Left hindlimb (tissue), 1 donor: ENCODE measurements at regions not wholly inside any gene's neighbourhood (a gene's known extent, or its start where the extent isn't known, plus 50 kb on each side); places are given as distances from the start of the nearest gene placed in this dataset.
"Not testable (repeated sequence)": the region's sequence is repeated elsewhere in the genome, so short reads cannot be mapped to it uniquely, and the experiment has no call there.

Source experiments
- DNase-seq: peaks from one replicate; pipeline ENCODE4 v3.0.0-alpha.2; 2018

DNA sequence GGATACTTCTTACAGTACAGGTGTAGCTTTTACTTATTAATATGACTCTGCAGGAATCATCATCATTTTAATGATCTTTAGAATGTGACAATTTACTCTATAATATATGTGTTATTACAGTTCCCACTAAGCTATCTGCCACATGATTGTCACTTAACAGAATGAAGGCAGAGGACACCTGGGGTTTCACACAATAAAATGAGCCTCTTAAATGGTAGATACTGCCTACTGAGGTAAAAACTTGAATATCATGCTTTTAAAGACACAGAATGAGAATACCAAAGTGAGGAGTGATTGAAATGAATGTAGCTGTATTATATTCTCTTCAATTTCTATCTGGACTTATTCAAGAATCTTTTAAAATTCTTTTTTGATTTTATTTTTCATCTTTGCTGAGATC is 1255.3 kb upstream of the LRRN3 start:
- DNase-seq = no peak

DNA sequence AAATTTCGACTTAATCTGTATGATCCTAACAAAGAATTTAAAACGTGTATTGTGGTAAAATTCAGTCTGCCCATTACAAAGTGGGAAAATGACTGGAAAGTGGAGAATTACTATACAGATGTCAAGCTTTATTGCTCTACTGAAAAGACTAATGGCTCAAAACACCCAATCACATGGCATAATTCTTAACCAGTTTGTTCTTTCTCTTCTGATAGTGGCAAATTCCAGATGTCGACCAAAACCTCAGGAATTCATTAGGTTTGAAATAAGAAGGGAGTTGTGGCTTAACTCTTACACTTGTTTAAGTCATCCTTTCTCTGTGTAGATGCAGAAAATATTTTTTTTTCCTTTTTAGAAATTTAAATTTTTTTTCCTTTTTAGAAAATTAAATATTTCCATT is 1254.9 kb upstream of the LRRN3 start:
- DNase-seq = no peak

DNA sequence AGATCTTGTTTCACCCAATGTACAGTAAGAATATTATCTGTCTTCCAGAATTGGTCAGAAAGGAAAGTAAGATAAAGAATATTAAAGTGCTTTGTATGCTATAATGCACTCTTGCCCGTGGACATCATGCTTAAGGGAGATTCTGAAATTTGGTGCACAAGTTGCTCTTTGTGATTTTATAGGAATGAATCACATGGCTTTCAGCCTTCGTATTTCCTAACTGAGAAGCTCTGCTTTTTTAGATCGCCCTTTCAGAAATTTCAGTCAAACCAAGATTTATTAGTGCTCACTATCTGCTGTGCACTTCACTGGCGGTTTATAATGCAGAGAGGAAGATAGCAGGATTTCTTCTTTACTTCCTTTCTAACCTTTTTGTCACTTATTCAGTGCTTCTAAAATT is 1248.5 kb upstream of the LRRN3 start:
- DNase-seq = no peak

DNA sequence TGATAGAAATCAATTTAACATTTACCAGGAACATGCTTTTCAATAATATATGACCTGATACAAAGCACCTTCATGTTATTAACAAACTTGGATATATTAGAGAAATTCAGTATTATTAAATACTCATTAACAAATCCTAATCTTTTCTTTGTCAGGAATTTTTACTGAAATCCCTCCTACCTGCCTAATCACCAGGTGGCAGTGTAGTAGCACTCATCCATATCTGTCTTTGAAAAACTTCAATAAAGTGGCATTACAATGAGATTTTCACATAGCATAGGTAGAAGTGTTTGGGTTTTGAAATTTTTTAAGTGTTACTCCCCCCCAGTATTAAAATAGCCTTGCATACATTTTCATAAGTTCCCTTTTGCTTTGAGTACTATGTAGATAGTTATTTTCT is 1246.6 kb upstream of the LRRN3 start:
- no peak for DNase-seq

DNA sequence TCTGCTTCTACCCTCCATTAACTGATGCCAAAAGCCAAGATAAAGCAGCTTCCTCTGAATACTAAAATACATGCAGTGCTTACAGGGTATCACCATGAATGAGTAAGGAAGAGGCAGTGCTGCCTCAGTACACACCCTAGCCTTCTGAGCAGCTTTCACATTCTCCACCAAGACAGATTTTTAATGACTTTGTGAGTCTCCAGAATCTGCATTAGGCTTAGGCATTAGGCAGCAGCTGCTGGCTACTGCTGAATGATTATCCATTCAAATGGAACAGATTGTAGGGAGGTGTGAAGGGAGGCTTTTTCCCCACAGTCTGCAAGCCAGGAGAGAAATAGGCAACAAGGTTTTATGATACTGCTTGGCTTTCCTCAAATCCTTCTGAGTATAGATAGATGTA is 1226.7 kb upstream of the LRRN3 start:
- no peak for DNase-seq

DNA sequence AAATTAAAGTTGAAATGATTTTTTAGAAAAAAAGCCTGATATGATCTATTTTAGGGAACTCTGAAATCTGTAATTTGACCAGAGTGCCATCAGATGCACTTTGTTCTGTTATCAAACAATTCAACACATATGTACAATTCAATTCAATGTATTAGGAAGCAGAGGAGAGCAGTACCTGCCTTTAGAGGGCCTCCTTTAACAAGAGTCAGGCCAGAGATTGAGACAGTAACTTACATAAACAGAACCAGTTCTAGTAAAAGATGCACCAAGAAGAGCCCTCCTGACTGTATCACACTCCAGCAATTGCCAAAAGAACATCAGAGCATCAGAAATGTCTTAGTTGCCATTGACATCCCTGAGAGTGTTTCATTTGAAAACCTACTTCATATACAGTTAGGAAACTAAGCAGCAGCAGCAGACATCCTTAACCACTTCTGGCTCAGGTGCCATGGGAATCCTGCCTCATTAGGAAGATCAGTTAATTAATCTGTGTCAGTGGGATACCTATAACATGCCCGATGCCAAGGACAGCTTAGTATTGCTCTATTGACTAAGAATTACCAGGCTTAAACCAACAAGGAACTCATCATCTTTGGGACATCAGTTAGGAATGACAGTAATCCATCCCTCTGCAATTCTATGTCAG is 1222.6 kb upstream of the LRRN3 start:
- no peak for DNase-seq

DNA sequence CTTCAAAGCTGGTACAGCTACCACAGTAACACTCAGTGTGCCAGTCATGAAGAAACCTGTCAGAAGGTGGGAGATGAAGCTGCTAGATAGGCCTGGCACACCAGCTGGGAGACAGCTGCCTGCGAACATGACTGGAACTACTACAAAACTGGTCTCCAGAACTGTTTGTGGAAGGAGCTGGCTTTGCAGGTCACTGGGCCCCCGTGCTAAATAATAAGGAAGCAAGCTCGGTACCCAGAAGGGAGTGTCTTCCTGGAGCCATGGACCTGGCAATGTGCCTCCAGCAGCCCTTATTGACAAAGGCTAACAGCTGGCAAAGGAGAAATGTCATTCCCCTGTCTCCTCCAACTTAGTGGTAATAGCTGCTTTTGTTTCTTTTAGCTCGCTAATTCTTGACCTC is 1217.6 kb upstream of the LRRN3 start:
- peak; percentile 22 for DNase-seq

DNA sequence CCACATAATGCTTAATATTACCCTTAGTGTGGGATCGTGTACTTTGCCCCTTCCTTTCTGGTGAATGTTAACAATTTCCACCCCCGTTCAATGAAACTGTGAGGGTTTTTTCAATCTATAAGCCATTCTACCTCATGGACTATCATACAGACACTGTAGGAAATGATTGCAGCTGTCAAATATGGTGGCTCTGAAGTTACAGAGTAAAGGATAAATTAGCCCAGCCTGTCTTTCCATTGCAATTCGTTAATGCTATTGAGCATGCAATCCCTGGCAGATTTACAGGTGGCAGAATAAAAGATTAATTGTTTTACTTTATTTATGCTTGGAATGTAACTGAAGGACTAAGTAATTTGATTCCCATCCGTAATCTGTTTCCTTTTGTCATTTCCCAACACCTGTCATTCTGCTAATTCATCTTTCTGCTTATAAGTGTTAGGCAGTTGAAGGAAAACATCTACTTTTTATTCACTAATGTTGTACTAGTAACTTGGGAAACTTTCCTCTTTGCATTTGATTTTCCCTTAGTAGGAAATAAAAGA is 1211.6 kb upstream of the LRRN3 start:
- no peak for DNase-seq

DNA sequence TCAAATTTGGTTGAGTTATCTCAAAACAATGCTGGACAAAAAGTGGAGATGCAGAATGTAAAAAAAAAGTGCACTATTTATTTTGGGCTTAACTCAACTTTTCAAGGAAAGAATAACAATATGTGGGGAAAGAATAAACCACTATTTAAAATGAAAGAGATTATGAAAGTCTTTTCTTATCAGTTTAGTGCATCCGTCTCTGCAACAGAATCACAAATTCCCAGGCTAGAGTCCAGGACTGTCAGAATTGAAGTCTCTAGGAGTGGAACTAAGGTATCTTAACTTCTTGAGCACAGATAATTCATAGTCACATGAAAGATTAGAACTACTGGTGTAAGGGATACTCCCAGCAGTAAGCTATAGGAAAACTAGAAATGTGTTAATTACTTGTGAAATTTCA is 1200.3 kb upstream of the LRRN3 start:
- no peak for DNase-seq

DNA sequence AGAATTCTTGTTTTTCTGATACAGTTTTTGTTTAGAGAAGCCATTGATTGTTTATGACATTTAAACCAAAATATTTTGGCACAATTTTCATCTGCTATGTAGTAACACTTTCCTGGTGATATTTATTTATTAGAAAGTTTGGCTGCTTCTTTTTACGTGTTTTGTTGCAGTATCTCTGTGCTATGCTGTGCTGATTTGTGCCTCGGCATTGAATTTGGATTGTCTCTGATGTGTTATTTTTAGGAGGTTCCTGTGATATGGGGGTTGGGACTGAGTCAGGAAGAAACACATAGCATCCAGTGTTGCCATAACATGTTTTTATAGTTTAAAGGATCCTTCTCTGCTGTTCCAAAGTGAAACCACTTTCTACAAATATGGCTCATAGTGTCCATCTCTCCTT is 1197.7 kb upstream of the LRRN3 start:
- no peak for DNase-seq

DNA sequence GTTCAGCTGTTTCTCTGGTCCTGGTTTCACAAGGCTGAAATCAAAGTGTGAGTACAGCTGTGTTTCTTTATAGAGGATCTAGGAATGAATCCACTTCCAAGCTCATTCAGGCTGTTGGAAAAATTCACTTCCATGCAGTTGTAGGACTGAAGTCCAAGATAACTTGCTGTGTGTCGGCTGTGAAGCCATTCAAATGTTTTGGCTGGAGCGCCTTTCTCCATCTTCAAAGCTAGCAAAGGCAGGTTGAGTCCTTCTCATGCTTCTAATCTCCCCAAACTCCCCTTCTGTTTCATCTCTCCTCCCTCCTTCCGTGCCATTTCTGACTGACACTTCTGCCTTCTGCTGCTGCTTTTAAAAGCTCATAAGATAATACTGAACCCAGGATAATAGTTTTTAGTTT is 1195.4 kb upstream of the LRRN3 start:
- DNase-seq = no peak

DNA sequence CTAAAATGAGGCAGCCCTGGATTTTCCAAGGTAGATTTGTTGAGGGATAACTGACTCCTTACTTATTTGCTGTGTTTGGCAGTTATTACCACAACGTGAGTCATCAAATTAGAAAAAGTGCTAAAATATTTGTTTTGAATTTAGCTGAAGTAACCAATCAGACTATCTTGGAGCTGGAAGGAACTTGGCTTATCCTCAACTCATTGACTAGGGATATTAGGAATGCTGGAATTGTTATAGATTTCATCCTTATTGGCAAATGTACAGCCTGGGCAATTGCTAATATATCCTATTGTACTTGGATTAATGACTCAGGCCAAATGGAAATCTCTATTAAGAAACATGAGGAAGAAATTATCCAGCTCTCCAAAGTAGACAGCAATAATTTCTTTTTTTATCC is 1189.0 kb upstream of the LRRN3 start:
- DNase-seq = no peak

DNA sequence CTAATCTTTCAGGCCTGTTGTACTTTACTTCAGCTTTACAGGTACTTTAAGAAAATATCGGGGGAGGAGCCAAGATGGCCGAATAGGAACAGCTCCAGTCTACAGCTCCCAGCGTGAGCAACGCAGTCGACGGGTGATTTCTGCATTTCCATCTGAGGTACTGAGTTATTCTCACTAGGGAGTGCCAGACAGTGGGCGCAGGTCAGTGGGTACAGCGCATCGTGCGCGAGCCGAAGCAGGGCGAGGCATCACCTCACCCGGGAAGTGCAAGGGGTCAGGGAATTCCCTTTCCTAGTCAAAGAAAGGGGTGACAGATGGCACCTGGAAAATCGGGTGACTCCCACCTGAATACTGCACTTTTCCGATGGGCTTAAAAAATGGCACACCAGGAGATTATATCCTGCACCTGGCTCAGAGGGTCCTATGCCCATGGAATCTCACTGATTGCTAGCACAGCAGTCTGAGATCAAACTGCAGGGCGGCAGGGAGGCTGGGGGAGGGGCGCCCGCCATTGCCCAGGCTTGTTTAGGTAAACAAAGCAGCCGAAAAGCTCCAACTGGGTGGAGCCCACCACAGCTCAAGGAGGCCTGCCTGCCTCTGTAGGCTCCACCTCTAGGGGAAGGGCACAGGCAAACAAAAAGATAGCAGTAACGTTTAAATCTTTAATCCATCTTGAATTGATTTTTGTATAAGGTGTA is 1185.4 kb upstream of the LRRN3 start:
- DNase-seq = not testable (repeated sequence)

DNA sequence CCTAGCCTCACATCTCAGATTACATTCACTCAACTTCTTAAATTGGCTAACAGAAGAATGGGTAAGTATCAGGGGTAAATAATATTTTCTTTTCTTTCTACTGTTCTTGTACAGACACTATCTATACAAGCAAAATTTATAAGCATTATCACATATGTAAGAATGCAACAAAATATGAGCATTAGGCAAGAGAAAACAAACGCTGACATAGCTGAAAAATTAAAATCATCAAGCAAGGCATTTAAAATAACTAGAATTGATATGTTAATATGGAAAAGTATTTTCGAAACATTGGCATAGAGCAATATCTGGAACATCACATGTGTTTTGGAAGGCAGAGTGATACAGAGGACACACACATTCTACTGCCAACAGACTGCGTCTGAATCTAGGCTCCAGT is 1175.3 kb upstream of the LRRN3 start:
- no peak for DNase-seq

DNA sequence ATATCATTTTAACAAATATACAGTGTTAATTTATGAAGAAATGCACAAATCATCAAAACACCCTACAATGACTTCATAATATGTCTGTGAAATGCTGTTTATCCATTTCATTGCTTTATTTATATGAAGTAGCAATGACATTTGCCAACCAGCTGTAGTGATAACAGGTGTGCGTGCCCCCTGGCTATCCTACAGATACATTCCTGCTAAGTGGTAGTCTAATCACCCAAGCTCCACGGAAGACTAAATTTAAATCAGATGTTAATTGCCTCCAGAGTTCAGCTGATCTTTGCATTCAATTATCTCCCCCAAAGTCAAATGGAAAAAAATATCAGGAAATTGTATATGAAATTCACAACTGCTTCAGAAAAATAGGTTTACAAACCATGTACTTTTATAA is 1164.2 kb upstream of the LRRN3 start:
- no peak for DNase-seq

DNA sequence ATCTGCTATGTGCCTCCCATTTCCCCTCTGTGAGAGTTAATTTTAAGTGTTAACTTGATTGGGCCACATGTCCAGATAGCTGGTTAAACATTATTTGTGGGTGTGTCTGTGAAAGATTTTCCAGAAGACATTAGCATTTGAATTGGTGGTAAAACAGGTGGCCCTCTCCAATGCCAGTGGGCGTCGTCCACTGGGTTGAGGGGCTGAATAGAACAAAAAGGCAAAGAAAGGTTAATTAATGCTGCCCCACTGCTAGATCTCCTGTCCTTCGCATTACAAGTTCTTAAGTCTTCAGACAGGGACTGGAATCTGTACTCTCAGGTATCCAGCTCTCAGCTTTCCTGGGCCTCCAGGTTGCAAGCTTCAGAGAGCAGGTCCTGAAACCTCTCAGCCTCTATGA is 1160.9 kb upstream of the LRRN3 start:
- no peak for DNase-seq

DNA sequence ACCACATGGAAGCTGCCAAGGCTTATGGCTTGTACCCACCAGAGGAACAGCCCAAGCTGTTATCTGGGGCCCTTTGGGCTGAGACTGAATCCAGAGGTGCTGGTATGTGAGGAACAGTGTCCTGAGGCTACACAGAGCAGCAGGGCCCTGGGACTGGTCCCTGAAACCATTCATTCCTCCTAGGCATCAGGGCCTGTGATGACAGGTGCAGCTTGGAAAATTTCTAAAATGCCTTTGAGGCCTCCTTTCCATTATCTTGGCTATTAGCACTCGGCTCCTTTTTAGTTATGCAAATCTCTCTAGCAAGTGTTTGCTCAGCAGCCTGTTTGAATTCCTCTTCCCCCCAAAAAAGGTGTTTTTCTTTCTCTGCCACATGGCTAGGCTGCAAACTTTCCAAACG is 1151.7 kb upstream of the LRRN3 start:
- no peak for DNase-seq

DNA sequence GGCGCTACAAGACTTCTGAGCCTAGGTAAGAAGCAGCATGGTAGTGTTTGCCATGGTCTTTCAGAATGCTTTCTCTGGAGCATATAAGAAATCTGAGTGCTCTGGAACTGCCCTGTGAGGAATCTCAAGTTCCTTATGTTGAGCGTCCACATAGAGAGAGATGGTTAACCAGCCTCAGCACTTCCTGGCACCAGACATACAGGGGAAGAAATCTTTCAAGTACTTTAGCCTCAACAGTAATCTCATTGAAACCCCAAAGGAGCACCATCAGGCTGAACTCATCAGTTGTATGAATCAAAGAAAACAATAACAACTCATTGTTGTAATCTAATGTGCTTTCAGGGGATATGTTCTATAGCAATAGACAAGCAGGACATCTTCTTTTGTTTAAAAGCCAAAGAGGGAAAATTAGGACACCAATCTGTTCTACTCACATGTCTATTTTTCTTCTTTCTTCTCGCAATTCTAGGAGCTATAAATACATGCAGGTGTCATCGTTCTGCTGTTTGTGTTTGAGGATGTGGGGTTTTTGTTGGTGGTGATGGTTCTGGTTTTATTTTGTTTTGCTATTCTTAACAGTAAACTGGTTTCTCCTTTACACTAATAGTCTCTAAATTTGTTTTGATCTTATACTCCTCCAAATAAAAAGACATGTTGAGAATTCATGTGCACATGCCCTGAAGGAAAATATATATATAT is 1145.0 kb upstream of the LRRN3 start:
- no peak for DNase-seq

DNA sequence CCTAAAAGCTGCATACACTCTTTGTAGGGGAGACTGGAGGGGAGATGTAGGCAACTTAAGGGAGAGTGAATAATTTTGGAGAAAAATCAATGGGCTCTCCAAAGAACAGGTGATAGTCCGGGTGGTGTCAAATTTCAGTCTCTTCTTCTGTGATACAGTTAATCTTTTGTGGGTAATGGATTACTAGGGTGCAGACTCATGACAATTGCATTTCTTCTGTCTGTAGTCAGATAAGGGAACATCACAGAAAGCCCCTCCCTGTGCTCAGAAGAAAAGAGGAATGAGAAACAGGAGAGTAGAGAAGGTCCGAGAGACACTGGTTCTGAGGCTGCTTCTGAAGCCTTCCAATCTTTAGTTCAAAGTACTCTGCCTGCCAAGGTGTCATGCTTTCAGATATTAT is 1140.7 kb upstream of the LRRN3 start:
- no peak for DNase-seq

DNA sequence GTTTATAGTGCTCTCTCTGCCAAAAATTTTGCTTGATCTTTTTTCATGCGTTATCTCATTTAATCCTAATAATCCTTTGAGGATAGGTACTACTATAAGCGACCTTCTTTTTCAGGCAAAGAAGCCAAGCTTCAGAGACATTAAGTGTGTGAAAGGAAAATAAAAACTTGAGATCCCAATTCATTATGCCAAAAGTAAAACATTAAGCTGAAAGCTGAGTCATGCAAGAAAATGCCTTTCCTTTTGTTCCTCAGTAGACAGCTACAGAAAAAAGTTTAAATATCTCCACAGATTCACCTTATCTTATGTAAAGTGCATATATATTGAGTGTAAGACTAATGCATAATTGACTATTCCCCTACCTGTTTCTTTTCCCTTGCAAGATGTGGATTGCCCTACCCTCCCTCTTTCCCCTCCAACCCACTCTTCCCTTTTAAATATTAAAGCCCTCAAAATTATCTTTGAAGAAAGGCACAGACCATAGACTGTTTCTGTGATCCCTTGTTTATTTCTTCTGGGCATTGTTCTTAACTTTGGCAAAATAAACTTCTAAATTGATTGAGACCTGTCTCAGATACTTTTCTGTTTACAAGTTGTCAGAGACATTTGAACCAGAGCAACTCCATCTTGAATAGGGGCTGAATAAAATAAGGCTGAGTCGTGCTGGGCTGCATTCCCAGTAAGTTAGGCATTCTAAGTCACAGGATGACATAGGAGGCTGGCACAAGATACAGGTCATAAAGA is 1139.9 kb upstream of the LRRN3 start:
- no peak for DNase-seq

DNA sequence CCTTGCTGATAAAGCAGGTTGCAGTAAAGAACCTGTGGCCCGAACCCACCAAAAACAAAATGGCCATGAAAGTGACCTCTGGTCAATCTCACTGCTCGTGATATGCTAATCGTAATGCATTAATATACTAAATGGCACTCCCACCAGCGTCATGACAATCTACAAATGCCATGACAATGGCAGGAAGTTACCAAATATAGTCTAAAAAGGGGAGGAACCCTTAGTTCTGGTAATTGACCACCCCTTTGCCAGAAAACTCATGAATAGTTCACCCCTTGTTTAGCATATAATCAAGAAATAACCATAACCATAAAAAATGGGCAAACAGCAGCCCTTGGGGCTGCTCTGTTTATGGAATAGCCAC is 1139.4 kb upstream of the LRRN3 start:
- no peak for DNase-seq

DNA sequence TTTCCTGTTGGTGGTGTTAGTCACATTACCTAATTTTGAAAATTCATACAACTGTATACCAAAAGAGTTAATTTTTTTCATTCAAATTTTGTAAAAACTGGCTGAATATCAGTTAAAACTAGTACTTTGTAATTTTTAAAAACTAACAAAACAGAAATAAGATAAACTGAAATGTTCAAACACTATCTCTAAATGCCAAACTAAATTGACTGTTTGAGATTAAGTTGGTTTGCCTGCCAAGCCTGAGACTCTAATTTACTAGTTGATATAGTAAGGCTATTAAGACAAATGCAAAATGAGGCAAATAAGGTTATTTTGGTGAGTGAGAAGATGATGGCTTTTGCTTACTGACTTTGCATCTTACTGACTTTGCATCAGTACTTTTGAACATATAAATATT is 1134.9 kb upstream of the LRRN3 start:
- DNase-seq = no peak

DNA sequence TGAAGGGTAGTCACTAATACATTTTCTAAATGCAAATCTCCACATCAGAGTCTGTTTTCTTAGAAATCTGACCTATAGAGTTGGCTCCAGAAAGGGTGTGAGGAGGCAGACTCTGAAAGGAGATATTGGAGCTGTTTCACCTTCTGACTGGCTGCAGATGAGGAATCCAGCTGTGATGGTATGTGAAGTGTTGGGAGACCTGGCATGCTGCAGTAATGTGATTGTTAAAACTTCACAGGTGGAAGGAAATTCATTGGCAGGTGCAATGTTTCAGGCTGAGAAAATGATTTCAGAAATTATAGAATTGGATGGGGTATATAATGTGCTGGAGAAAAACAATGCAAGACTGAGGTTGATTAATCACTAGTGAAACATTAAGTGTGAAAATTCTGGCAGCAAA is 1134.0 kb upstream of the LRRN3 start:
- no peak for DNase-seq

DNA sequence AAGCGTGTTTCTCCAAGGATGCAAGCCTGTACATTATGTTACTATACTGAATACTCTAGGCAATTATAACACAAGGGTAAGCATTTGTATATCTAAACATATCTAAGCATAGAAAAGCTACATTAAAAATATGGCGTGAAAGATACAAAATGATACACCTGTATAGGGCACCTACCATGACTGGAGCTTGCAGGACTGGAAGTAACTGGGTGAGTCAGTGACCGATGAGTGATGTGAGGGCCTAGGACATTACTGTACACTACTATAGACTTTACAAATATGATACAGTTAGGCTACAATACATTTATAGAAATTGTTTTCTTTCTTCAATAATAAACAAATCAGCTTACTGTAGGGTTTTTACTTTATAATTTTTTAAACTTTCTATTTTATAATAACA is 1127.2 kb upstream of the LRRN3 start:
- no peak for DNase-seq
